ENCODE measurements at regions not wholly inside any gene's neighbourhood (a gene's known extent, or its start where the extent isn't known, plus 50 kb on each side); places are given as distances from the start of the nearest gene placed in this dataset.

DNA sequence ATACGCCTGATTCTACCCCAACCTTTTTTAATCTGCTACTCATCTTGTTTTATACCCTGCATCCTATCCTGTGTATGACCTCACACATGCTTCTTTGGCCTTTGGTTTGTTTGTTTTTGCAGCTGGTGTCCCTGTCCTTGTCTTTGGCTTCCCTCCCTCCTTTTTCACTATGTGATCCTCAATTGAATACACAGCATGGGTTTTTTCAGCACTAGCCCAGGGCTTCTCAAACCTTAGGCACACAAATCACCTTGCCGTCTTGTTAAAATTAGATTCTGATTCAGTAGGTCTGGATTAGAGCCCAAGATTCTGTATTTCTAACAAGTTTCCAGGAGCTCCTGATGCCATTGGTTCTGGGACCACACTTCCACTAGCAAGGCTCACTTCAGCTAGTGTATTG lies 321.5 kb upstream of the MAN1A1 start:
- no peak overlapping the region for H2BK5ac ChIP-seq (ENCODE audit: insufficient read length, low read length)
- no peak overlapping the region for H2BK20ac ChIP-seq (ENCODE audit: low read depth, low read length, poor library complexity, severe bottlenecking)
- DNase-seq = peak; percentile 24
- no peak overlapping the region for H3K14ac ChIP-seq (ENCODE audit: insufficient read depth, low read length)
- Mint-ChIP-seq H3K27me3 (ENCODE audit: low read depth) (no peaks in the 10 kb centered on the region), H3K9me3 (peaks cover 5 to 6% of the 10 kb centered on the region in 2 experiments; a peak in 4 of 5 replicates), H3K27ac (0 out of 7 replicates have a peak overlapping the region, but pooled peaks of 1 of the 3 experiments have one; percentile 38), H3K4me1 (peaks cover 20 to 26% of the 10 kb centered on the region in 2 experiments), H3K36me3 (ENCODE audit: insufficient read depth in 1 of 3, low read depth in 3 of 3) (peaks cover 0 to 10% (median 0%) of the 10 kb centered on the region in 3 experiments; a peak in 2 of 7 replicates), H3K4me3 (no peak overlapping the region)
- no peak overlapping the region for H3K27ac ChIP-seq (ENCODE audit: insufficient read length, low read depth, low read length)
- H3K23me2 ChIP-seq (ENCODE audit: insufficient read length, low read depth, low read length, poor library complexity, severe bottlenecking) = no peaks in the 10 kb centered on the region
- H2AFZ ChIP-seq (ENCODE audit: low read length) = no peak overlapping the region
- no peak overlapping the region for H4K8ac ChIP-seq (replicated peaks; ENCODE audit: insufficient read length, low read depth, low read length)
- H4K20me1 ChIP-seq (ENCODE audit: control insufficient read depth, insufficient read depth, insufficient read length) = no peaks in the 10 kb centered on the region
- H3K4me2 ChIP-seq (ENCODE audit: insufficient read depth, insufficient read length, low read length) = no peak overlapping the region
- H2BK120ac ChIP-seq (ENCODE audit: low read depth, low read length, poor library complexity, severe bottlenecking) = no peak overlapping the region
- H3K23ac ChIP-seq (ENCODE audit: insufficient read length, low read depth, low read length) = no peak overlapping the region
- H3T11ph ChIP-seq (ENCODE audit: low read length) = no peak overlapping the region
- peaks cover 4% of the 10 kb centered on the region; the same call in 1 of the 2 replicates for H3K4me1 ChIP-seq (ENCODE audit: insufficient read depth, low read length)
- H3K9ac ChIP-seq (ENCODE audit: extremely low read depth, insufficient read length, low read length) = no peak overlapping the region
- no peaks in the 10 kb centered on the region for H3K79me1 ChIP-seq (ENCODE audit: insufficient read depth, low read depth, low read length, poor library complexity, severe bottlenecking)
- H3K56ac ChIP-seq (ENCODE audit: insufficient read length, low read depth, low read length) = no peak overlapping the region
- H2BK15ac ChIP-seq (ENCODE audit: low read depth, low read length) = no peak overlapping the region
- no peak overlapping the region for H3K4ac ChIP-seq (ENCODE audit: low read depth, low read length)
- no peak overlapping the region for H4K5ac ChIP-seq (ENCODE audit: insufficient read length, low read depth, low read length)
- H3K79me2 ChIP-seq (ENCODE audit: insufficient read depth, low read length) = no peaks in the 10 kb centered on the region
- H3K27me3 ChIP-seq (ENCODE audit: insufficient read depth, low read length) = no peaks in the 10 kb centered on the region
- no peak overlapping the region for H2BK12ac ChIP-seq (ENCODE audit: insufficient read length, low read depth, low read length)
- H2AK5ac ChIP-seq (ENCODE audit: insufficient read length, low read length) = no peak overlapping the region
- no peak overlapping the region for H3K18ac ChIP-seq (ENCODE audit: insufficient read length, low read depth, low read length)
- WGBS (ENCODE audit: extremely low coverage, insufficient read length, low lambda C conversion rate) = no CpG with 5 or more reads among the region's 2 CpGs
- TF ChIP-seq CTCF (conservative IDR thresholded peaks at IDR 0.05) = no peak
- no peaks in the 10 kb centered on the region for H3K9me3 ChIP-seq (ENCODE audit: control insufficient read depth, low read depth, low read length)
- no peak overlapping the region for H4K91ac ChIP-seq (ENCODE audit: insufficient read length, low read depth, low read length)

Measured in H9 (cell line).